Fibroblast of the conjunctiva (primary cell): ENCODE measurements at regions not wholly inside any gene's neighbourhood (a gene's known extent, or its start where the extent isn't known, plus 50 kb on each side); places are given as distances from the start of the nearest gene placed in this dataset.

ENCODE experiments used
- DNase-seq: peaks from one replicate; pipeline ENCODE4 v3.0.0-alpha.2; 2010; ENCODE audit warnings: low read depth

- DNase-seq = no peak
These were observed 315.2 kb downstream of the TDRD15 start for GRCh38 chr2:21438949-21439348.

- DNase-seq = no peak
These were observed 317.7 kb downstream of the TDRD15 start for GRCh38 chr2:21441442-21441841.

GRCh38 chr2:21443494-21444105, 319.8 kb downstream of the TDRD15 start:
- no peak for DNase-seq

DNA sequence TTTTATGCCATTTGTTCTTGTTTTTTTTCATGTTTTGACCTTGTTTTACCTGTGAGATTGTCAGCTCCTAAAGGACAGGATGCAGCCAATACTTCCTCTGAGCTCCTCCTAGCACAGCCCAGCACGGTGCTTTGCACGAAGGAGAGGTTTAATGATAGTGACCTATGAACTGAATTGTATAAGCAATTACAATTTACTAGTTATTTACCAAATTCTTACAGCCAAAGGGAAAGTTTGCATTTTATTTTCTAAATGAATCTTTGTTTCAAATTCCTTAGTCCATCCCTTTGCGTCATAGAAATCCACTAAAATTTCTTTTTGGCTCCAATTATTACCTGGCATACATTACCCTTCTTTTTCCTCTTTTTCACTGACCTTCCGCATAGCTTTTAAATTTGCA, 326.1 kb downstream of the TDRD15 start:
- no peak for DNase-seq

GRCh38 chr2:21451403-21451802, 327.6 kb downstream of the TDRD15 start:
- DNase-seq = no peak

GRCh38 chr2:21452263-21452662, 328.5 kb downstream of the TDRD15 start:
- DNase-seq = no peak

GRCh38 chr2:21452678-21453077, 328.9 kb downstream of the TDRD15 start:
- no peak for DNase-seq

DNA sequence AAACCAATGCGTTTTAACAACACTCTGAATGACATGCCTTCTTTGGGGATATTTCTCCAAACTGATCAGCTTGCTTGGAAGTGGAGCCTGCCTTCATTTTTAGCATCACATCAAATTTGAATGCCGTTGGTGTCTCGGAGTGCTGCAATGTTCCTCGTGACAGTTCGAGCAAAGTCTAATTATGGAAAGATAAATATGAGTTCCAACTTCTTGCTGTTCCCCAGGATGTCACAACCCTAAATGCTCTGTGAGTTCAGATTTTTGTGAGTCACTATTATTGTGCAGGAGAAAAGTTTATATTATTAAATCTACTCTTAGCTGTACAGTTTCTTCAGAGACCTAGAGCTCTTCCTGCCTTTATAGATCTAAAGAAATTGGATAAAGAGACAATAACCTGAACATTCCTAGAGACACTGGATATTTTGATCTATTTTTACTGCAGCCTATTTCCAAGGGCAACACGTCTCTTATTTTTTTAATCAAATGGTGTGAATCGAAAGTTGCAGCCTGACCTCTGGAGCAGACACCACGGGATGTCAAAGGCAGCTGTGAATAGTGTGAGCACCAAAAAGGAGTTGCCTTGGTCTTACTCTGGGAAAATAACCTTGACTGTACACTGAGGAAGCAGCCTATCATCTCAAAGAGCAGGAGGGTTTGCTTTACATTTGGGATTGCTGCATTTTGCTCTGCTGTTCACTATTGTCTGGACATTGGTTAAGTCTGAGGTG, 330.1 kb downstream of the TDRD15 start:
- no peak for DNase-seq

GRCh38 chr2:21454839-21455238, 331.1 kb downstream of the TDRD15 start:
- DNase-seq = no peak

GRCh38 chr2:21461754-21462240, 338.0 kb downstream of the TDRD15 start:
- DNase-seq = no peak

- DNase-seq = no peak
These were observed 342.7 kb downstream of the TDRD15 start for GRCh38 chr2:21466341-21466927.

DNA sequence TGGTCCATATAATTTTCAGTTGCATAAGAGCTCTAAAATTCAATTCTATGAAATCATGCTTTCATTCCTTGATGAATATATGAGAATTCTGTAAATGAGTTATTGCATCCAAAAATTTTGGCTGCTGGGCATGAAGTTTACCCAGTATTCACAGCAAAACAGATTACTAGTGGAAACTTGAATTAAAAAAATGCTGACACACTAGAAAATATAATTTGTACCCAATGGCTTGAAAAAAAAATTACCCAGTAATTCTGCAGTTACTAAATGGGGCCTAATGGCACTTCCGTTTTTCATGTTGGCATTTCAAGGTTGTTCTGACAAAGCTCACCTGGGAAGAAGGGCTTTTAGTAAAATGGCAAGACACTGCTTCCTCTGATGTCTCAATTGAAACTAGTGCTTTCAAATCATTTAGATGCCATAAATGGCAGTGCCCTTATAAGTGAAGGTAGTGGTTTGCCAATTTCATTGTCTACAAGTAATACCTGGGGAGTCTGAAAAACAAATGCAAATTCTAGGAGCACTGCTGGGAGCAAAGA, 343.6 kb downstream of the TDRD15 start:
- DNase-seq = no peak

DNA sequence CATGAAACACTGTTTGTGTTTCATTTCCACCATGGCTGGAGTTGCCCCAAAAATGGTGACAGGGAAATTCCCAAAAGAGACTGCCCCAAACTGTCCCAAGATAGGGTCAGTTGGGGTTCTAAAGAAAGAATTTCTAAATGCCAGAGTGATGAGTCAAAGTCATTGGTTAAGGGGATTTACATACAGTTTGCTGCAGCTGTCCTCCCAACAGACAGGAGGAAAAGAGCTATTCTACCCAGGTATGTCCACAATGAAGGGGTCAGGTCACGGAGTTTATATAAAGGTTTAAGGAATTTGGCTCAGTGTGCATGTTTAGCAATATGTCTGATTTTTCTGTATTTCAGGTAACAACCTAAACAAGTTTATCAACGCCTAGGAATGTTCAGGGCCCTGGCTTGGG, 344.1 kb downstream of the TDRD15 start:
- DNase-seq = no peak

DNA sequence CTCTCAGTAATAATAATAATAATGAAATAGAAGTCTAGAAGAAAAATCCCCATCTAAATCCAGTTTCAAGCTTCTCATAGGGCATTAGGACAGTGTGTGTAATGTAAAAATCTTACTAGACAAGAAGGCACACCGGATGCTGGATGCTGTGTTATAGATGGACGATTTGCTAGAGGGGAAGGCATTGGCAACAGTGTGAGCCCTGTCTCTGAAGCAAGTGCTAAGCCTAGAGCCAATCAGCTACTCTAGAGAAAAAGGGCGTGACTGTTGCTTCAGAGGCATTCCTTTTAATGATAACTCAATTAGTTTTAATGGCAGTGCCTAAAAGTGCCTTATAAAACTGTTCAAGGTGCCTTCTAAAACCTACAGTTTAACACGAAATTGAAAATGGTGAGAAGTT, 344.9 kb downstream of the TDRD15 start:
- DNase-seq = no peak

DNA sequence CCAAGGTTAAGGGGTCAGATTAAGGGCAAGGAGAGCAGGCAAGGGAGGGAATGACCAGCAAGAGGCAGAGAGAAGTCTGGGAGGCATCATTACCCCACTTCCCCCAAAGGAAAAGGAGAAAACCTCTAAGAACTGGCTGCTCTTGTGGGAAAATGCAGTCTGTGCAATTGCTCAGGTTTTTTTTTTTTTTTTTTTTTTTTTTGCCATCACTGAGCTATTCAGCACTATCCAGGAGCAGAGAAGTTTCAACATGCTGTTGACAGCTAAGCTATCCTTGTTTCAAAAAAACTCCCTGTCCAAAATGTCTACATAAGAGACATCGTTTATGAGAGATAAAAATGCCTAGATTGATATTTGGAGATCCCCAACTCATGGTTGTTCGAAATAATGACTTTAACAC, 345.4 kb downstream of the TDRD15 start:
- DNase-seq = no peak

- DNase-seq = no peak
These were observed 345.8 kb downstream of the TDRD15 start for GRCh38 chr2:21469564-21469963.

- no peak for DNase-seq
These were observed 356.4 kb downstream of the TDRD15 start for GRCh38 chr2:21480162-21480561.

GRCh38 chr2:21484643-21485042, 360.9 kb downstream of the TDRD15 start:
- DNase-seq = no peak

DNA sequence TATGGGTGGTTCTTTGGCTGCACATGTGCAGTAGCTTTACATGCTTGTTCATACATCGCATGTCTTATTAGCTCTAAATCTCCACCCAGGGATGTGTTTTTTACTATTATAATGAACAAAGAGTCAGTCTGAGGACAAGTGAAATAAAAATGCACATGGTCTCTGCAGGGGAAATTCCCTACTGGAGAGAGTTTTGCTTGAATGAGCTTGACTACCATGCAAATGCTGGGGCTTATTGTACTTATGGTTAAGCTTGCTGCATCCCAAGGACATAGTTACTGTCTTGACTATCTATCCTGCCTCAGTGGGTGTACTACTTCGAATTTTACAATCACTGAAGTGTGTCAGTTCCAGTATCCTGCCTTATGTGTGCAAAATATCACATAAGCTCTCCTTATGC, 362.7 kb downstream of the TDRD15 start:
- no peak for DNase-seq

GRCh38 chr2:21489080-21489479, 365.3 kb downstream of the TDRD15 start:
- DNase-seq = no peak

DNA sequence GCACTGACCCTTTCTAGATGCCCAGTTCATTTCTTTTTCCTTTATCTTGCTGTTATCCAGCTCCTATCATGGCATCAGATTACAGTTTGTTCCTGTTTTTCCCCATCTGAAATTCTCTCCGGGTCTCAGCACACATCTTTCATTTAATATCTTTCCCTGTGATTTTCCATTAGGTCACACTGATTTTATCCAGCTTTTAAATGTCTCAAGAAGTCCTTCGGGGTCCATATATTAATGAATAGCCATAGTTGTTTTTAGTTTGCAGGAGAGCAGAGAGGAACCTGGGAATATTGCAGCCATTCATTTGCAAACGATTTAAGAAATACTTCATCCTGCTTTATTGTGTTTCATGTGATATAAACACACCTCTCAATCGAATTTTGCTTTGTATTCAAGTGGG, 374.2 kb downstream of the TDRD15 start:
- DNase-seq = no peak

- DNase-seq = no peak
These were observed 376.7 kb downstream of the TDRD15 start for GRCh38 chr2:21500401-21500945.
